ENCODE measurements at regions not wholly inside any gene's neighbourhood (a gene's known extent, or its start where the extent isn't known, plus 50 kb on each side); places are given as distances from the start of the nearest gene placed in this dataset.

DNA sequence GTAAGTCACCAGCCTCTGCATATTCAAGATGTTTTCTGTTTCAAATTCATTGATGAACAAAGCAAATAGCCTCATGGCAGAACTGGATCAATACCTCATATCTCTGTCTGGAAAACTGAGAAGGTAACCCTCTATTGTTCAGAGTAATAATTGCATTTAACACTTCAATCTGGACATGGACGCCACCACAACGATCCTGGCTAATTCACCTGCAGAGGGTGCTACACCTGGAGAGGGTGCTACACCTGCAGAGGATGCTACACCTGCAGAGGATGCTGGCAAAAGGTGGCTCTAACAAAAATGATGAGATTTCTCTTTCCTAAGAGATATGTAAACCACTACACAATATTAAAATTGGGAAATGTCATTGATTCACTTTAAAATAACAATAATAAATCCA lies 183.1 kb upstream of the HNRNPA3 start:
- TF ChIP-seq ELF4 (IDR thresholded peaks at IDR 0.05): no peak
- no peak for TF ChIP-seq LEF1 (IDR thresholded peaks at IDR 0.05; ENCODE audit: borderline replicate concordance)
- TF ChIP-seq CTBP1 (IDR thresholded peaks at IDR 0.05; ENCODE audit: borderline replicate concordance): no peak
- TF ChIP-seq TARDBP (IDR thresholded peaks at IDR 0.05): no peak
- no peak for TF ChIP-seq HDGF (IDR thresholded peaks at IDR 0.05; ENCODE audit: borderline replicate concordance)
- TF ChIP-seq, protein P1, sequence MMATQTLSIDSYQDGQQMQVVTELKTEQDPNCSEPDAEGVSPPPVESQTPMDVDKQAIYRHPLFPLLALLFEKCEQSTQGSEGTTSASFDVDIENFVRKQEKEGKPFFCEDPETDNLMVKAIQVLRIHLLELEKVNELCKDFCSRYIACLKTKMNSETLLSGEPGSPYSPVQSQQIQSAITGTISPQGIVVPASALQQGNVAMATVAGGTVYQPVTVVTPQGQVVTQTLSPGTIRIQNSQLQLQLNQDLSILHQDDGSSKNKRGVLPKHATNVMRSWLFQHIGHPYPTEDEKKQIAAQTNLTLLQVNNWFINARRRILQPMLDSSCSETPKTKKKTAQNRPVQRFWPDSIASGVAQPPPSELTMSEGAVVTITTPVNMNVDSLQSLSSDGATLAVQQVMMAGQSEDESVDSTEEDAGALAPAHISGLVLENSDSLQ (IDR thresholded peaks at IDR 0.05): no peak
- TF ChIP-seq L3MBTL2 (conservative IDR thresholded peaks at IDR 0.05): no peak
- no peak for TF ChIP-seq FOXA1 (IDR thresholded peaks at IDR 0.05)
- TF ChIP-seq SP1 (IDR thresholded peaks at IDR 0.05): no peak
- TF ChIP-seq FOXM1 (IDR thresholded peaks at IDR 0.05; ENCODE audit: borderline replicate concordance): no peak
- TF ChIP-seq FOXK2 (IDR thresholded peaks at IDR 0.05): no peak
- no peak for TF ChIP-seq BHLHE40 (IDR thresholded peaks at IDR 0.05; ENCODE audit: borderline replicate concordance)
- ChIA-PET CTCF (no interaction called here), POLR2A (no interaction called here)
- DNase-seq (ENCODE audit: extremely low spot score): no peak

DNA sequence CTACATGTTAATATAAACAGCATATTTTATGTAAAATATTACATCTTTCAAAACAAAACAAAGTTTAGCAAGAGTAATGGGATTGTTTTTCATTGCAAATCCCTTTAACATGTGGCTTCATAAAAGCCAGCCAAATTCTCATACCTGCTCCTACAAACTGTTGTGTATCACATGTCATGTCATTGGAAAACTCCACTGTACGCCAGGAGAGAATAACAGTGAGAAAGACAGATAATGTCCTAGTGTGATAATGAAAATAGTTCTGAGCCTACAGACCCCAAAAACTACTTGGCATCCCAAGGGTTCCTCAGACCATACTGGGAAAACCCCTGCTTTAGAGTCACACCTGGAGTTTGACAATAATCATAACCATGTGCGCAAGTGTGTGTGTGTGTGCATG lies 182.7 kb upstream of the HNRNPA3 start:
- ChIA-PET CTCF (no interaction called here), POLR2A (no interaction called here)
- TF ChIP-seq, protein P1 (IDR thresholded peaks at IDR 0.05): no peak
- no peak for TF ChIP-seq BHLHE40 (IDR thresholded peaks at IDR 0.05; ENCODE audit: borderline replicate concordance)
- no peak for TF ChIP-seq L3MBTL2 (conservative IDR thresholded peaks at IDR 0.05)
- TF ChIP-seq LEF1 (IDR thresholded peaks at IDR 0.05; ENCODE audit: borderline replicate concordance): no peak
- TF ChIP-seq FOXM1 (IDR thresholded peaks at IDR 0.05; ENCODE audit: borderline replicate concordance): no peak
- TF ChIP-seq TARDBP (IDR thresholded peaks at IDR 0.05): no peak
- no peak for TF ChIP-seq FOXK2 (IDR thresholded peaks at IDR 0.05)
- TF ChIP-seq SP1 (IDR thresholded peaks at IDR 0.05): no peak
- no peak for TF ChIP-seq FOXA1 (IDR thresholded peaks at IDR 0.05)
- no peak for TF ChIP-seq NFRKB (IDR thresholded peaks at IDR 0.05)
- no peak for TF ChIP-seq ARNT (IDR thresholded peaks at IDR 0.05)
- TF ChIP-seq CTBP1 (IDR thresholded peaks at IDR 0.05; ENCODE audit: borderline replicate concordance): no peak
- no peak for TF ChIP-seq ELF4 (IDR thresholded peaks at IDR 0.05)
- TF ChIP-seq HDGF (IDR thresholded peaks at IDR 0.05; ENCODE audit: borderline replicate concordance): no peak
- TF ChIP-seq SUZ12 (IDR thresholded peaks at IDR 0.05): no peak
- no peak for TF ChIP-seq ZNF384 (IDR thresholded peaks at IDR 0.05)
- DNase-seq (ENCODE audit: extremely low spot score): no peak

- TF ChIP-seq LEF1 (IDR thresholded peaks at IDR 0.05; ENCODE audit: borderline replicate concordance) (no peak), TARDBP (IDR thresholded peaks at IDR 0.05) (no peak)
- POLR2A ChIA-PET: no interaction called here
- DNase-seq (ENCODE audit: extremely low spot score): no peak
- CTCF ChIA-PET: no interaction called here
Measured at GRCh38 chr2:177030451-177031105, 182.0 kb upstream of the HNRNPA3 start.

DNA sequence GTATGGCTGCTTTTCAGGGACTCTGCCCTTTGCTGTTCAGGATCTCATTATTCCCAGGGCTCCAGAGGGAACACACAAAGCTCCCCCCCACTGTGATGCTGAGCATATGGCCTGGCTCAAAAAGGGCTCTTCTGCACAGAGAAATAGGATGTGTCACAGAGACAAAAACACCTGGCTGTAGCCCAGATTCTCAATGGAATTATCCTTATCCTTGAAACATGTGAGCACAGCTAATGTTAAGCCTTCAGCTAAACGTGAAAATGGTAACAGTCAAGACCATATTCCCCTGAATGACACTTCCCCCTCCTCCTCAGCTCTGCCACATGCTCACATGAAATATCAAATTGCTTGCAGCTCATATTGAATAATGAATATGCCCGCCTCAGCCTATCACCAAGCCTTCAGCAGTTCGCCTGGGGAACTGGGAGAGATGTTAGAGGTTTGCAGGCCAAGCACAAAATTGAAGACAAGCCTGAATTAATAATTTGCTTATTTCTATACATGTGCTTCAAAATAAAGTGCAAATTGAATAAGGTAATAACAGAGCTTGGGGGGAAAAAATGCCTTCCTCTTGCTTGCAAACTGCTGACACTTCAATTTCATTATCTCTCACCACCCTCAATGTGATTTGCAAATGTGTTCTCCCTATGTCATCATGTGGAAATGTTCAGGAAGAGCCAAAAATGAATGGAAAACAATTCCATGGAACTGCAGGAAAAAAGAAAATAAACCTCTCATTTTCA lies 181.0 kb upstream of the HNRNPA3 start:
- CTCF ChIA-PET: no interaction called here
- TF ChIP-seq FOXM1 (IDR thresholded peaks at IDR 0.05; ENCODE audit: borderline replicate concordance): no peak
- TF ChIP-seq FOXA1 (IDR thresholded peaks at IDR 0.05): no peak
- no peak for TF ChIP-seq LEF1 (IDR thresholded peaks at IDR 0.05; ENCODE audit: borderline replicate concordance)
- TF ChIP-seq ZNF384 (IDR thresholded peaks at IDR 0.05): no peak
- TF ChIP-seq ELF4 (IDR thresholded peaks at IDR 0.05): no peak
- TF ChIP-seq TARDBP (IDR thresholded peaks at IDR 0.05): no peak
- no peak for TF ChIP-seq FOXK2 (IDR thresholded peaks at IDR 0.05)
- TF ChIP-seq SP1 (IDR thresholded peaks at IDR 0.05): no peak
- no peak for DNase-seq (ENCODE audit: extremely low spot score)
- POLR2A ChIA-PET: no interaction called here

- DNase-seq (ENCODE audit: extremely low spot score): no peak
- POLR2A ChIA-PET: no interaction called here
- CTCF ChIA-PET: no interaction called here
- no peak for TF ChIP-seq ELF4 (IDR thresholded peaks at IDR 0.05)
- TF ChIP-seq SP1 (IDR thresholded peaks at IDR 0.05): no peak
- TF ChIP-seq HDGF (IDR thresholded peaks at IDR 0.05; ENCODE audit: borderline replicate concordance): no peak
- TF ChIP-seq CTBP1 (IDR thresholded peaks at IDR 0.05; ENCODE audit: borderline replicate concordance): no peak
- TF ChIP-seq, protein P1 (IDR thresholded peaks at IDR 0.05): no peak
- TF ChIP-seq FOXM1 (IDR thresholded peaks at IDR 0.05; ENCODE audit: borderline replicate concordance): no peak
- TF ChIP-seq ARNT (IDR thresholded peaks at IDR 0.05): no peak
- no peak for TF ChIP-seq BHLHE40 (IDR thresholded peaks at IDR 0.05; ENCODE audit: borderline replicate concordance)
- TF ChIP-seq FOXK2 (IDR thresholded peaks at IDR 0.05): no peak
- no peak for TF ChIP-seq L3MBTL2 (conservative IDR thresholded peaks at IDR 0.05)
- TF ChIP-seq TARDBP (IDR thresholded peaks at IDR 0.05): no peak
- no peak for TF ChIP-seq SUZ12 (IDR thresholded peaks at IDR 0.05)
Measured at GRCh38 chr2:177036747-177037146, 175.8 kb upstream of the HNRNPA3 start.

- POLR2A ChIA-PET: no interaction called here
- no peak for DNase-seq (ENCODE audit: extremely low spot score)
- TF ChIP-seq ARNT (IDR thresholded peaks at IDR 0.05) (no peak), TARDBP (IDR thresholded peaks at IDR 0.05) (no peak), NFRKB (IDR thresholded peaks at IDR 0.05) (no peak)
- CTCF ChIA-PET: interaction anchor here (0.7 kb wide), 1 partner anchor 34 kb away, joined by 3 read pairs; no protein-coding TSS in a partner anchor
Measured at GRCh38 chr2:177037569-177037968, 175.0 kb upstream of the HNRNPA3 start.

Measured in HEK293T (cell line).